ENCODE measurements at regions not wholly inside any gene's neighbourhood (a gene's known extent, or its start where the extent isn't known, plus 50 kb on each side); places are given as distances from the start of the nearest gene placed in this dataset.

- TF ChIP-seq, protein P1, sequence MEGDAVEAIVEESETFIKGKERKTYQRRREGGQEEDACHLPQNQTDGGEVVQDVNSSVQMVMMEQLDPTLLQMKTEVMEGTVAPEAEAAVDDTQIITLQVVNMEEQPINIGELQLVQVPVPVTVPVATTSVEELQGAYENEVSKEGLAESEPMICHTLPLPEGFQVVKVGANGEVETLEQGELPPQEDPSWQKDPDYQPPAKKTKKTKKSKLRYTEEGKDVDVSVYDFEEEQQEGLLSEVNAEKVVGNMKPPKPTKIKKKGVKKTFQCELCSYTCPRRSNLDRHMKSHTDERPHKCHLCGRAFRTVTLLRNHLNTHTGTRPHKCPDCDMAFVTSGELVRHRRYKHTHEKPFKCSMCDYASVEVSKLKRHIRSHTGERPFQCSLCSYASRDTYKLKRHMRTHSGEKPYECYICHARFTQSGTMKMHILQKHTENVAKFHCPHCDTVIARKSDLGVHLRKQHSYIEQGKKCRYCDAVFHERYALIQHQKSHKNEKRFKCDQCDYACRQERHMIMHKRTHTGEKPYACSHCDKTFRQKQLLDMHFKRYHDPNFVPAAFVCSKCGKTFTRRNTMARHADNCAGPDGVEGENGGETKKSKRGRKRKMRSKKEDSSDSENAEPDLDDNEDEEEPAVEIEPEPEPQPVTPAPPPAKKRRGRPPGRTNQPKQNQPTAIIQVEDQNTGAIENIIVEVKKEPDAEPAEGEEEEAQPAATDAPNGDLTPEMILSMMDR (IDR thresholded peaks at IDR 0.05; ENCODE audit: low read depth, low read length), result no peak
- TF ChIP-seq EZH2phosphoT487 (IDR thresholded peaks at IDR 0.05; ENCODE audit: low read depth), result no peak
Measured at GRCh38 chr2:58539973-58540372, 298.8 kb upstream of the FANCL start.

All from OCI-LY3 (cell line).